AG04450 (cell line): ENCODE measurements at regions not wholly inside any gene's neighbourhood (a gene's known extent, or its start where the extent isn't known, plus 50 kb on each side); places are given as distances from the start of the nearest gene placed in this dataset.

Experiments
- CTCF ChIA-PET: fragments of 300-600, 350-600 bp; formaldehyde crosslinking; extraction: SDS; loops from one replicate; lab custom pipeline; 2022; ENCODE audit warnings: antibody characterized with exemption, inconsistent platforms; lab: Charles Lee
- POLR2A ChIA-PET: fragments of 350-600 bp; formaldehyde crosslinking; extraction: SDS; loops from one replicate; lab custom pipeline; 2021; ENCODE audit warnings: antibody characterized with exemption, inconsistent platforms; lab: Yijun Ruan, JAX
- DNase-seq: peaks from one replicate; pipeline ENCODE4 v3.0.0-alpha.2; 2011; ENCODE audit warnings: low read depth, low spot score
- H3K27ac ChIP-seq: one replicate; pipeline ENCODE4 v1.5.1; 2012; ENCODE audit warnings: low read depth, low read length, control low read depth
- H3K27me3 ChIP-seq: one replicate; pipeline ENCODE4 v1.6.0; 2012; ENCODE audit warnings: low read length; ENCODE audit not compliant: control insufficient read depth, insufficient read depth
- H3K4me3 ChIP-seq: 2 replicates; pipeline ENCODE4 v1.5.1; 2011; ENCODE audit warnings: mild to moderate bottlenecking, low read depth, low read length, control low read depth
- H3K9me3 ChIP-seq: 2 replicates; pipeline ENCODE4 v1.5.1; 2012; ENCODE audit warnings: low read length; ENCODE audit not compliant: control insufficient read depth, insufficient read depth
- TF ChIP-seq, protein P1 (sequence below): IDR thresholded peaks from 2 replicates; pipeline ENCODE4 v1.5.1; 2011; ENCODE audit warnings: low read depth, low read length, control low read depth, inconsistent platforms

DNA sequence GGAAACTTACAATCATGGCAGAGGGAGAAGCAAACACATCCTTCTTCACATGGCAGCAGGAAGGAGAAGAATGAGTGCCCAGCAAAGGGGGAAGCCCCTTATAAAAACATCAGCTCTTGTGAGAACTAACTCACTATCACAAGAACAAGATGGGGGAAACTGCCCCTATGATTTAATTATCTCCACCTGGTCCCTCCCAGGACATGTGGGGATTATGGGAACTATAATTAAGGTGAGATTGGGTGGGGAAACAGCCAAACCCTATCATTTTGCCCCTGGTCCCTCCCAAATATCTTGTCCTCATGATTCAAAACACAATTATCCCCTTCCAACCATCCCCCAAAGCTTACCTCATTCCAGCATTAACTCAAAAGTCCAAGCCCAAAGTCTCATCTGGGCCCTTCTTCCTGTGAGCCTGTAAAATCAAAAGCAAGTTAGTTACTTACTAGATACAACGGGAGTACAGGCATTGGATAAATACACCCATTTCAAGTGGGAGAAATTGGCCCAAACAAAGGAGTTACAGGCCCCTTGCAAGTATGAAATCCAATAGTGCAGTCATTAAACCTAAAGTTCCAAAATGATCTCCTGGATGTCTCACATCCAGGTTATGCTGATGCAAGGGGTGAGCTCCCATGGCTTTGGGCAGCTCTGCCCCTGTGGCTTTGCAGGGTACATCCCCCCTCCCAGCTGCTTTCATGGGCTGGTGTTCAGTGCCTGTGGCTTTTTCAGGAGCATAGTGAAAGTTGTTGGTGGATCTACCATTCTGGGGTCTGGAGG lies 122.3 kb downstream of the MYCN start:
- CTCF ChIA-PET: no interaction called here
- no peak overlapping the region for H3K27ac ChIP-seq
- POLR2A ChIA-PET: no interaction called here
- H3K4me3 ChIP-seq: no peak overlapping the region
- DNase-seq: no peak
- no peaks in the 10 kb centered on the region for H3K27me3 ChIP-seq
- TF ChIP-seq, protein P1, sequence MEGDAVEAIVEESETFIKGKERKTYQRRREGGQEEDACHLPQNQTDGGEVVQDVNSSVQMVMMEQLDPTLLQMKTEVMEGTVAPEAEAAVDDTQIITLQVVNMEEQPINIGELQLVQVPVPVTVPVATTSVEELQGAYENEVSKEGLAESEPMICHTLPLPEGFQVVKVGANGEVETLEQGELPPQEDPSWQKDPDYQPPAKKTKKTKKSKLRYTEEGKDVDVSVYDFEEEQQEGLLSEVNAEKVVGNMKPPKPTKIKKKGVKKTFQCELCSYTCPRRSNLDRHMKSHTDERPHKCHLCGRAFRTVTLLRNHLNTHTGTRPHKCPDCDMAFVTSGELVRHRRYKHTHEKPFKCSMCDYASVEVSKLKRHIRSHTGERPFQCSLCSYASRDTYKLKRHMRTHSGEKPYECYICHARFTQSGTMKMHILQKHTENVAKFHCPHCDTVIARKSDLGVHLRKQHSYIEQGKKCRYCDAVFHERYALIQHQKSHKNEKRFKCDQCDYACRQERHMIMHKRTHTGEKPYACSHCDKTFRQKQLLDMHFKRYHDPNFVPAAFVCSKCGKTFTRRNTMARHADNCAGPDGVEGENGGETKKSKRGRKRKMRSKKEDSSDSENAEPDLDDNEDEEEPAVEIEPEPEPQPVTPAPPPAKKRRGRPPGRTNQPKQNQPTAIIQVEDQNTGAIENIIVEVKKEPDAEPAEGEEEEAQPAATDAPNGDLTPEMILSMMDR: no peak
- H3K9me3 ChIP-seq: peaks cover 44% of the 10 kb centered on the region

DNA sequence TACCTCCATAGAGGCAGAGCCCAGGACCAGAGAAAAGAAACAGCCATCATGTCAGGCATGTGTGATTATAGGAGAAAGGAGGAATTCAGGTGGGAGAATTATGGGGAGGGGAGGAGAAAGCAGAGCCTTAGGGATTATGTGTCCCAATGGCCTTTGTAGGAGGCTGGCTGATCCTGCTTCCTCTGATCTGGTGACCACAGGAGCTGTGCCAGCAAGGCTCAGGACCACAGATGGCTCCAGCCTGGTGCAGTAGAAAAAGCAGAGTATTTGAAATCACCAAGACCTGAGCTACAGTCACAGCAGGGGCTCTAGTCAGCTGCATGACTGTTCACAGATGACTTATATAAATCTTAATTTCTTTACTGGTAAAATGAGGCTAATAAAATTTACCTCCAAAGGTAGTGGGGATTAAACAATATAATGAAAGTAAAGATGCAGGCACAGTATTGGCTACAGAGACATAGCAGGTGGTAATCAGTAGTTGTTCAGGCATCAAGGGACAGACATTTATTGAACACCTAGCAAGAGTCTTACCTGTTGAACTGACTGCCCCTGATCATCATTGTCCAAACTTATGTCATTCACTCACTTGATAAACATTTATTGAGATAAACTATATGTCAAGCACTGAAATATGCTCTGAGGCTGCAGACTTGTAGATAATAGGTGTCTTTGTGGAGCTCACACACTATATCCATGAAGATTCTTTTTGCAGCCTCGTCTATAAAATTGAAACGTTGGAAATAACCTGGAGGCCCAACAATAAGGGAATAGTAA lies 121.3 kb downstream of the MYCN start:
- POLR2A ChIA-PET: no interaction called here
- Histone ChIP-seq H3K27ac (no peak overlapping the region), H3K4me3 (no peak overlapping the region), H3K27me3 (no peaks in the 10 kb centered on the region), H3K9me3 (peaks cover 50% of the 10 kb centered on the region)
- no peak for DNase-seq
- TF ChIP-seq, protein P1: no peak
- CTCF ChIA-PET: no interaction called here

DNA sequence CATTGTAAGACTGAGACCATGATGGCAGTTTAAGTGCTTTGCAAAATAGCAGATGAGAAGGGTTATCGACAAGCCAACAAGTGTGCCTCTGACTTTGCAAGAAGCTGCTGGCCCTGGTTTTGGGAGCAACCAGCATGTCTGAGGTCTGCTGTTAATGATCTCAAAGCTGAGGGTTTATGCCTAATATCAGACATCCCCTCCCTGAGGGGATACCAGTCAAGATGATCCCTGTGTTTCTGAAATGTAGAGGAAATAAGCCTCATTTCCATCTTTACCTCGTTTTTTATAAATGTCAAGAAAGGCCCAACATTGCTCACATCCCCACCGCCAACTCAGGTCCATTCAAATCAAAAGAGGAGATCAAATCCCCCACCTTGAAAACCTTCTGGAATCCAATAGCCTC lies 120.6 kb downstream of the MYCN start:
- ChIA-PET CTCF (no interaction called here), POLR2A (no interaction called here)
- DNase-seq: no peak
- TF ChIP-seq, protein P1: no peak
- no peak overlapping the region for H3K27ac ChIP-seq
- no peak overlapping the region for H3K4me3 ChIP-seq
- H3K9me3 ChIP-seq: peaks cover 57% of the 10 kb centered on the region
- H3K27me3 ChIP-seq: no peaks in the 10 kb centered on the region

DNA sequence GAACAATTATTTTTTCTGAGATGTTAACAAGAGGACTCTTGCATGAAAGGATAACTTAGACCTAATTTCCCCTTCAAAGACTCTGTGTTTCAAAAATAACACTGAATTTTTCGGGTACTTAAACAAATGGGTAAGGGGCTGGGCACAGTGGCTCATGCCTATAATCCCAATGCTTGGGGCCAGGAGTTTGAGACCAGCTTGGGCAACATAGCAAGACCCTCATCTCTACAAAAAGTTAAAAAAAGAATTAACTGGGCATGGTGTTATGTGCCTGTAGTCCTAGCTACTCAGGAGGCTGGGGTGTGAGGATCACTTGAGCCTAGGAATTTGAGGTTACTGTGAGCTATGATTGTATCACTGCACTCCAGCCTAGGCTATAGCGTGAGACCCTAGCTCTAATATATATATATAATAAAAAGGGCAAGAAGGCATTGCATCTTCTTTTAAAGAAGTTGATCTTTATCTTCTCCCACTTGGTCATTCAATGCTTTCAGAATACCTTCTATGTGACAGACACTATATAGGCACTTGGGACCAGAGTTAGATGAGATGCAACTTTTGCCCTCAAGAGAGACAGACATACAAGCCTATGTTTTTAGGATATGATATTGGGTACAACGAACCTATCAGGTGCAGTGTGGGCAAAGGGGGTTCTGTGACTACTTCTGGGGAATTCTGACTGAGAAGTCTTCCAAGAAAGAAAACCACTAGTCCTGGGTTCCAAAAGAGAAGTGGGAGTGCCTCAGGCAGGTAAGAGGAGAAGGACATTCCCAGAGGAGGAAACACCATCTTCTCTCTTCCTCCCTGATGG lies 120.0 kb downstream of the MYCN start:
- Histone ChIP-seq H3K27ac (no peak overlapping the region), H3K9me3 (peaks cover 59% of the 10 kb centered on the region), H3K4me3 (no peak overlapping the region), H3K27me3 (no peaks in the 10 kb centered on the region)
- ChIA-PET CTCF (no interaction called here), POLR2A (no interaction called here)
- TF ChIP-seq, protein P1: no peak
- DNase-seq: no peak
